HFFc6 (cell line): ENCODE measurements at regions not wholly inside any gene's neighbourhood (a gene's known extent, or its start where the extent isn't known, plus 50 kb on each side); places are given as distances from the start of the nearest gene placed in this dataset.
"Not testable (repeated sequence)": the region's sequence is repeated elsewhere in the genome, so short reads cannot be mapped to it uniquely, and the experiment has no call there.

Experiments
- DNase-seq: peaks from one replicate; pipeline ENCODE4 v3.0.0-alpha.2; 2018
- H3K27ac Mint-ChIP-seq: 2 replicates; pipeline ENCODE4 v1.8.0; 2020; ENCODE audit warnings: mild to moderate bottlenecking, mixed read lengths
- H3K27me3 Mint-ChIP-seq: 2 replicates; pipeline ENCODE4 v1.8.0; 2021; ENCODE audit warnings: mild to moderate bottlenecking, moderate library complexity, mixed read lengths; ENCODE audit not compliant: insufficient read depth
- H3K36me3 Mint-ChIP-seq: 2 replicates; pipeline ENCODE4 v1.8.0; 2021; ENCODE audit warnings: low read depth, mixed read lengths
- H3K4me1 Mint-ChIP-seq: 2 replicates; pipeline ENCODE4 v1.8.0; 2020; ENCODE audit warnings: low read depth, mixed read lengths
- H3K4me3 Mint-ChIP-seq: 2 replicates; pipeline ENCODE4 v1.8.0; 2020; ENCODE audit warnings: mild to moderate bottlenecking, moderate library complexity, mixed read lengths
- H3K9me3 Mint-ChIP-seq: 2 replicates; pipeline ENCODE4 v1.8.0; 2020; ENCODE audit warnings: mild to moderate bottlenecking, mixed read lengths
- CTCF ChIP-seq: fragments of 200-600 bp; sonication (generic); IDR thresholded peaks from 2 replicates; pipeline ENCODE4 v1.5.0; 2021; ENCODE audit warnings: antibody characterized with exemption, mild to moderate bottlenecking

GRCh38 chr10:44281089-44281613 is 103.7 kb downstream of the CXCL12 start:
- Mint-ChIP-seq H3K4me1 (peaks cover 32% of the 10 kb centered on the region), H3K36me3 (peaks cover 12% of the 10 kb centered on the region), H3K27me3 (no peaks in the 10 kb centered on the region; the same call in 1 of the 2 replicates), H3K4me3 (no peak overlapping the region), H3K27ac (peak overlapping the region; percentile 80; the same call in 1 of the 2 replicates), H3K9me3 (peaks cover 12% of the 10 kb centered on the region)
- no peak for TF ChIP-seq CTCF
- DNase-seq = no peak

GRCh38 chr10:44280226-44281014 is 104.5 kb downstream of the CXCL12 start:
- Mint-ChIP-seq H3K36me3 (peaks cover 14% of the 10 kb centered on the region), H3K4me3 (peak overlapping the region; percentile 17; the same call in 1 of the 2 replicates), H3K9me3 (peaks cover 14% of the 10 kb centered on the region), H3K27ac (peak overlapping the region; percentile 80), H3K27me3 (no peaks in the 10 kb centered on the region; the same call in 1 of the 2 replicates), H3K4me1 (peaks cover 32% of the 10 kb centered on the region)
- no peak for TF ChIP-seq CTCF
- peak; percentile 61 for DNase-seq

- Mint-ChIP-seq H3K4me1 (peaks cover 32% of the 10 kb centered on the region), H3K4me3 (no peak overlapping the region), H3K27me3 (no peaks in the 10 kb centered on the region; the same call in 1 of the 2 replicates), H3K27ac (no peak overlapping the region; the same call in 1 of the 2 replicates), H3K9me3 (peaks cover 14% of the 10 kb centered on the region), H3K36me3 (peaks cover 14% of the 10 kb centered on the region)
- no peak for DNase-seq
- no peak for TF ChIP-seq CTCF
These were observed 105.3 kb downstream of the CXCL12 start for GRCh38 chr10:44279426-44280126.

GRCh38 chr10:44278837-44279324 is 106.0 kb downstream of the CXCL12 start:
- Mint-ChIP-seq H3K27me3 (no peaks in the 10 kb centered on the region; the same call in 1 of the 2 replicates), H3K36me3 (peaks cover 14% of the 10 kb centered on the region), H3K9me3 (peaks cover 14% of the 10 kb centered on the region), H3K4me3 (no peak overlapping the region), H3K4me1 (peaks cover 32% of the 10 kb centered on the region), H3K27ac (peak overlapping the region; percentile 10)
- no peak for TF ChIP-seq CTCF
- peak; percentile 52 for DNase-seq

- H3K4me3 Mint-ChIP-seq, H3K27ac Mint-ChIP-seq, H3K27me3 Mint-ChIP-seq, DNase-seq: not testable (repeated sequence)
- Mint-ChIP-seq H3K9me3 (peaks cover 25% of the 10 kb centered on the region), H3K4me1 (peaks cover 11% of the 10 kb centered on the region), H3K36me3 (peaks cover 17% of the 10 kb centered on the region)
These were observed 116.4 kb downstream of the CXCL12 start for GRCh38 chr10:44268435-44268948.
